ENCODE measurements at regions not wholly inside any gene's neighbourhood (a gene's known extent, or its start where the extent isn't known, plus 50 kb on each side); places are given as distances from the start of the nearest gene placed in this dataset.

- Mint-ChIP-seq H3K27ac (ENCODE audit: unreplicated experiment) (no peak overlapping the region), H3K9me3 (ENCODE audit: unreplicated experiment) (peaks cover 5% of the 10 kb centered on the region), H3K4me1 (ENCODE audit: low read depth, unreplicated experiment) (peaks cover 14% of the 10 kb centered on the region), H3K4me3 (ENCODE audit: unreplicated experiment) (no peak overlapping the region), H3K36me3 (ENCODE audit: unreplicated experiment) (peaks cover 4% of the 10 kb centered on the region), H3K27me3 (ENCODE audit: unreplicated experiment) (peaks cover 3% of the 10 kb centered on the region)
- no peak for DNase-seq
- no peak for TF ChIP-seq CTCF (IDR thresholded peaks at IDR 0.05; ENCODE audit: partially characterized antibody, unreplicated experiment)
Measured at GRCh38 chr3:127405010-127405598, 117.3 kb upstream of the PRR20G start.

GRCh38 chr3:127404221-127405009, 116.6 kb upstream of the PRR20G start:
- no peak for DNase-seq
- Mint-ChIP-seq H3K27ac (ENCODE audit: unreplicated experiment) (no peak overlapping the region), H3K4me3 (ENCODE audit: unreplicated experiment) (no peak overlapping the region), H3K27me3 (ENCODE audit: unreplicated experiment) (peaks cover 3% of the 10 kb centered on the region), H3K9me3 (ENCODE audit: unreplicated experiment) (peaks cover 5% of the 10 kb centered on the region), H3K4me1 (ENCODE audit: low read depth, unreplicated experiment) (peaks cover 14% of the 10 kb centered on the region), H3K36me3 (ENCODE audit: unreplicated experiment) (peaks cover 4% of the 10 kb centered on the region)
- TF ChIP-seq CTCF (IDR thresholded peaks at IDR 0.05; ENCODE audit: partially characterized antibody, unreplicated experiment), result no peak

DNA sequence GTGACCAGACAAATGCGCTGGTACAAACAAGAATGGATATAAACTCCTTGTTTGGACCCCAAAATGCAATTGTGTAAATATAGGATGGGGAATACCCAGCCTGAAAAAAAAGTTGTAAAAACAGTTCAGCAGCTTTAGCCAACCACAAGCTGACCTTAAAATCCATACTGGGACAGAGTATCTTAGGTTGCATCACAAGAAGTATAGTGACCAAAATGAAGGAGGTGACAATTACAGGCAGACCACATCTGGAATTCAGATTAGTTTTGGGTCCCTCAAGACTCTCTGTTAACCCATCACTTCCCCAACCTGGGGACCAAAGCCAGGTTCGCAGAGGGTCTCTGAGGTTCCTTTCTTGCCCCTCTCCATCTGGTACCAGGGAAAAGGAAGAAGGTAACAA, 115.9 kb upstream of the PRR20G start:
- Mint-ChIP-seq H3K4me3 (ENCODE audit: unreplicated experiment) (no peak overlapping the region), H3K27me3 (ENCODE audit: unreplicated experiment) (peaks cover 3% of the 10 kb centered on the region)

GRCh38 chr3:127399154-127399553, 111.3 kb upstream of the PRR20G start:
- peaks cover 7% of the 10 kb centered on the region for H3K36me3 Mint-ChIP-seq (ENCODE audit: unreplicated experiment)
- peaks cover 11% of the 10 kb centered on the region for H3K4me1 Mint-ChIP-seq (ENCODE audit: low read depth, unreplicated experiment)
- no peak for DNase-seq
- TF ChIP-seq CTCF (IDR thresholded peaks at IDR 0.05; ENCODE audit: partially characterized antibody, unreplicated experiment), result no peak
- H3K27me3 Mint-ChIP-seq (ENCODE audit: unreplicated experiment), result peaks cover 7% of the 10 kb centered on the region
- H3K27ac Mint-ChIP-seq (ENCODE audit: unreplicated experiment), result no peak overlapping the region
- peaks cover 5% of the 10 kb centered on the region for H3K9me3 Mint-ChIP-seq (ENCODE audit: unreplicated experiment)
- no peak overlapping the region for H3K4me3 Mint-ChIP-seq (ENCODE audit: unreplicated experiment)

More for the DNA sequence above, 115.9 kb upstream of the PRR20G start:
- Mint-ChIP-seq H3K27ac (ENCODE audit: unreplicated experiment) (no peak overlapping the region), H3K4me1 (ENCODE audit: low read depth, unreplicated experiment) (peaks cover 11% of the 10 kb centered on the region), H3K36me3 (ENCODE audit: unreplicated experiment) (peaks cover 4% of the 10 kb centered on the region), H3K9me3 (ENCODE audit: unreplicated experiment) (peaks cover 5% of the 10 kb centered on the region)
- no peak for TF ChIP-seq CTCF (IDR thresholded peaks at IDR 0.05; ENCODE audit: partially characterized antibody, unreplicated experiment)
- DNase-seq, result no peak

DNA sequence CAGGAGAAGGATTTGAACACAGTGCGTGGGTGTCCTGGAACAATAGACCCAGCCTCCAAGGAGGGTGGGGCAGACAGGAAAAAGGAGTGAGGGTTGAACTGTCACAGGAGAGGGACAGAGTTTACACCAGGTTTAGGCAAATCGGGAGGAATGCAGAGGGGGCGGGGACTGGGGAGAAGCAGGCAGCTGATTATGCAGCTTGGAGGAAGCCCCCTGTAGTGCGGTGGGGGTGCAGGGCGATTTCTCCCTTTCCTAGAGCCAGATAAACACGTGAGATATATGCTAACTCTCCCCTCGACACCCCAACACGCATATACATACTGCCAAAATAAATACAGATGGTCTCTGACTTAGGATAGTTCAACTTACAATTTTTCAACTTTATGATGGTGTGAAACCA, 108.6 kb upstream of the PRR20G start:
- peaks cover 11% of the 10 kb centered on the region for H3K27me3 Mint-ChIP-seq (ENCODE audit: unreplicated experiment)
- no peak for DNase-seq
- TF ChIP-seq CTCF (IDR thresholded peaks at IDR 0.05; ENCODE audit: partially characterized antibody, unreplicated experiment), result no peak
- H3K27ac Mint-ChIP-seq (ENCODE audit: unreplicated experiment), result no peak overlapping the region
- H3K9me3 Mint-ChIP-seq (ENCODE audit: unreplicated experiment), result peaks cover 5% of the 10 kb centered on the region
- H3K36me3 Mint-ChIP-seq (ENCODE audit: unreplicated experiment), result peaks cover 7% of the 10 kb centered on the region
- H3K4me3 Mint-ChIP-seq (ENCODE audit: unreplicated experiment), result no peak overlapping the region
- peaks cover 19% of the 10 kb centered on the region for H3K4me1 Mint-ChIP-seq (ENCODE audit: low read depth, unreplicated experiment)
